ENCODE measurements at regions not wholly inside any gene's neighbourhood (a gene's known extent, or its start where the extent isn't known, plus 50 kb on each side); places are given as distances from the start of the nearest gene placed in this dataset.

- H3K9me3 Mint-ChIP-seq, result peaks cover 13 to 22% of the 10 kb centered on the region in 2 donors
- ATAC-seq (no peak), DNase-seq (ENCODE audit: low spot score in 2 of 2) (no peak)
- no peak overlapping the region for H3K27ac Mint-ChIP-seq
- peaks cover 0 to 5% of the 10 kb centered on the region in 2 donors for H3K36me3 Mint-ChIP-seq
Measured at GRCh38 chr21:17045214-17045853, 467.5 kb upstream of the CXADR start.

DNA sequence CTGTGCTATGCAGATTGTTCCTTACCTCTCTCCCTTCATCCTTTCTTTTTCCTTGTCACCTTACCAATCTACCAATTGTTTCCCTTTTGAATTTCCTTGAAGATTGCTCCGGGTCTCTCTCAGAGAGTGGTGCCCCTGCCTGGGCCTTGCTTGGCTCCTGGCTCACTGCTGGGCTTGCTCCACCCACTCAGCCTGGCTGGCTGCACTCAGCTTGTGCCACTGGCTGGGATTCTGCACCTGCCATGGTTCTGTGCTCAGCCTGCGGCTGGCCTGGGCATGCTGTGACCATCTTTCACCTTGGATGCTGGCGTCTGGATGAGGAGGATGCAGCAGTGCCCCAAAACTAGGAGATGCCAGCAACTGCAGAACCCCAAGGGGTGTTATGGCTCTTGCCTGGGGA is 463.9 kb upstream of the CXADR start:
- ATAC-seq, result no peak
- peaks cover 0 to 5% of the 10 kb centered on the region in 2 donors for H3K36me3 Mint-ChIP-seq
- H3K27ac Mint-ChIP-seq, result no peak overlapping the region
- H3K9me3 Mint-ChIP-seq, result peaks cover 3 to 17% of the 10 kb centered on the region in 2 donors
- DNase-seq (ENCODE audit: low spot score in 2 of 2), result no peak

- peaks cover 0 to 5% of the 10 kb centered on the region in 2 donors for H3K36me3 Mint-ChIP-seq
- no peak for ATAC-seq
- H3K27ac Mint-ChIP-seq, result no peak overlapping the region
- DNase-seq (ENCODE audit: low spot score in 2 of 2), result no peak
- H3K9me3 Mint-ChIP-seq, result peaks cover 3 to 17% of the 10 kb centered on the region in 2 donors
Measured at GRCh38 chr21:17050156-17050555, 462.7 kb upstream of the CXADR start.

GRCh38 chr21:17050646-17051045 is 462.2 kb upstream of the CXADR start:
- H3K27ac Mint-ChIP-seq, result no peak overlapping the region
- peaks cover 3 to 17% of the 10 kb centered on the region in 2 donors for H3K9me3 Mint-ChIP-seq
- ATAC-seq (no peak), DNase-seq (ENCODE audit: low spot score in 2 of 2) (no peak)
- peaks cover 0 to 5% of the 10 kb centered on the region in 2 donors for H3K36me3 Mint-ChIP-seq

DNA sequence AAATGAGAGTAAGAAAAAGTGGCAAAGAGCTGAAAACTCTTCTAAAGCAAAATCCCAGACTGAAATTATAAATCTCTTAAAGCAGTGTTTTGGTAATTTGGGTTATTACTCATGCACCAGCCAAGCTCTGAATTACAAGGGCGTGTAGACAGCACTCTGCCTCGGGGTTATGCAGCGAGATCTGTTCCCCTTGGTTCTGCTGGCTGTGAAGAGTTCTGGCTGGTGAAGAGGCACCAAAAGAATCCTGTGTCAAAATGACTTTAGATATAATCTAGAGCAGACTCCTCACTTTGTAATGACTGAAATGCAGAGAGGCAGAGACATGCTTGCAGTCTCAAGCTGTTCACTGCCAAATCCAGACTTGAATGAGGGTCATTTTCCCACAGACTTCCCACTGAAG is 461.8 kb upstream of the CXADR start:
- Mint-ChIP-seq H3K9me3 (peaks cover 3 to 18% of the 10 kb centered on the region in 2 donors), H3K27ac (no peak overlapping the region), H3K36me3 (peaks cover 0 to 5% of the 10 kb centered on the region in 2 donors)
- DNase-seq (ENCODE audit: low spot score in 2 of 2) (no peak), ATAC-seq (no peak)

DNA sequence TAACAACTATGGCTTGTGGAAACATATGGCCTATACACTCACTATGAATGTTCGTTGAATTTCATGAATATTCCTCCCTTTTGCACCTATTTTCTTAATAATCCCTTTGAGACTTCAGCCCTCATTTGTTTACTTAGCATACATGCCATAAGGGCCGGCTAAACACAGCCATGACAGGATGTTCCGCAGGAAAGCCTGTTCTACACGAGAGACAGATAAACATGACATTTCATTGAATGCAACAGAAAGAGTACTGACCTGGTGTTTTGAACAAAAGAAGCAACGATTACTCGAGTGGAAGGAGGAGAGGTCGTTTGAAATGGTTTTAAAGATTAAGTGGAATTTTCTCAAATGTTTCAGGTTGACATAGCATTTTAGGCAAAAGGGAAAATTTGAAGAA is 459.5 kb upstream of the CXADR start:
- Mint-ChIP-seq H3K36me3 (peaks cover 0 to 10% of the 10 kb centered on the region in 2 donors), H3K9me3 (peaks cover 13 to 21% of the 10 kb centered on the region in 2 donors), H3K27ac (no peak overlapping the region)
- ATAC-seq, result no peak
- DNase-seq (ENCODE audit: low spot score in 2 of 2), result no peak

DNA sequence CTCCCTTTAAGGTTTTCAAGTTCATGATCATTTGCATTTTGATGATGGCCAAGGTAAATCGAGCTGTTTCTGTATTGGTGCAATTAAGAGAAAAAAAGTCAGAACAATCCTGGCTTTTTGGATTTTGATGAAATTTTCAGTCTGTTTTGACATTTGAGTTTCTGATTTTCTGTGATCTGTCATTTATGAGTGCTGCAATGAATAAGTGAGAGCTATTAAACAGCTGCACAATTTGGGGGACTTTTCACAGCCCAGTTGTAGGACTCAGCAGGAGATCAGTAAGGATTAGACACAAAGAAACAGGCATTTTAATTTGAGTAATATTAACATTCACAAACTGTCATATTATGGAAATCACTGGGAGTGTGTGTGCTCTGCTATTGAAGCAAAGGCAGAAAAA is 452.9 kb upstream of the CXADR start:
- DNase-seq (ENCODE audit: low spot score in 2 of 2) (no peak), ATAC-seq (no peak)
- H3K36me3 Mint-ChIP-seq, result peaks cover 0 to 5% of the 10 kb centered on the region in 2 donors
- H3K9me3 Mint-ChIP-seq, result peaks cover 10 to 16% of the 10 kb centered on the region in 2 donors
- no peak overlapping the region for H3K27ac Mint-ChIP-seq

DNA sequence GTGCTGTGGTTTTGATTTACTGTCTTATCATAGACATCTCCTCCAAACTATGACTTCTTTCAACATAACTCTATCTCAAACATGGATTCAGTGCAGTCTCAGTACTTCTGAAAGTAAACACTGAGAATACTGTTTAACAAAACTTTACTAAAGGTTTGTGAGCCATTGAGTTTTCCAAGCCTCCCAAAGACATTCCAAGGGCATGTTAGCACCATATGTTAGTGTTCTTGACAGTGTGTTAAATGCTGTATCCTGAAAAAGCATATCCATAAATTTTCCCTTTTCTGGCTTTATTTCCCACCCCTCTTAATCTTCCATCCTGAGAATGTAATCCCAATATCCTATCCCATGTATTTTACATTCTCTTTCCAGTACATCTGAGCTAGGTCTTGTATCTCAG is 446.8 kb upstream of the CXADR start:
- no peak for DNase-seq (ENCODE audit: low spot score in 2 of 2)
- H3K27ac Mint-ChIP-seq, result no peak overlapping the region
- no peak for ATAC-seq
- H3K9me3 Mint-ChIP-seq, result peaks cover 4 to 11% of the 10 kb centered on the region in 2 donors
- H3K36me3 Mint-ChIP-seq, result no peaks in the 10 kb centered on the region

DNA sequence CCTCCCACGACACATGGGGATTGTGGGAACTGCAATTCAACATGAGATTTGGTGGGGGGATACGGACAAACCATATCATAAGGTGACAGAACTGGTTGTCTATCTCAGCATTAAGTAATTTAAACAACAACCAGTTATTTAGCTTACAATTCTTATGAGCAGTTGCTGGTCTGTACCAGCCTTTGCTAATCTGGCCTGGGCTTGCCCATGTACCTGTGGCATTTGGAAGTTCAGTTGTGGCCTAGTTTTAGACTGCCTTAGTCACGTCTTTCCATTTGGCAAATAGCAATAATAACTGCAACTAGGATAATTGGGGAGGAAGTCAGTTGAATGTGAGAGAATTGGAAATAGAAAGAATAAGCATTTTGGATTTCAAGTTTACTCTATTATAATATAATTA is 441.8 kb upstream of the CXADR start:
- no peak overlapping the region for H3K27ac Mint-ChIP-seq
- no peaks in the 10 kb centered on the region for H3K36me3 Mint-ChIP-seq
- ATAC-seq, result no peak
- DNase-seq (ENCODE audit: low spot score in 2 of 2), result no peak
- peaks cover 18% of the 10 kb centered on the region in 2 donors for H3K9me3 Mint-ChIP-seq

DNA sequence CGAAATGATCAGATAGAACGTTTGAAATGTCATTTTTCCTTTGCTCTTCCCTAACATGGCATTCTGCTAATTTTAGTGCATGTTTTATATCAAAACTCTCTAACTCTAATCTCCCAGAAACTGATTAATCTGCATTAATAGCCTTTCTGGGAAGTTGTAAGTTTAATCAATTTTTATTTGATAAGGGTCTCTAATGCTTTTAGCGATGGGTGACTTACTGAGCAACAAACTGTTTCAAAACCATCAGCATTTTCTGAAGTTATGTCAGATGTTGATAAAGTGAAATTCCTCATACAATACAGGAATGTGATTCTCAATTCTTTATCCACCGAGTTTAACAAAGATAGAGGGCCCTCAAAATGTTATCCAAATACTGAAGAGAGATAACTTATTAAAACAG is 431.6 kb upstream of the CXADR start:
- no peaks in the 10 kb centered on the region for H3K36me3 Mint-ChIP-seq
- DNase-seq (ENCODE audit: low spot score in 2 of 2) (no peak), ATAC-seq (no peak)
- H3K27ac Mint-ChIP-seq, result no peak overlapping the region
- peaks cover 5 to 6% of the 10 kb centered on the region in 2 donors for H3K9me3 Mint-ChIP-seq

DNA sequence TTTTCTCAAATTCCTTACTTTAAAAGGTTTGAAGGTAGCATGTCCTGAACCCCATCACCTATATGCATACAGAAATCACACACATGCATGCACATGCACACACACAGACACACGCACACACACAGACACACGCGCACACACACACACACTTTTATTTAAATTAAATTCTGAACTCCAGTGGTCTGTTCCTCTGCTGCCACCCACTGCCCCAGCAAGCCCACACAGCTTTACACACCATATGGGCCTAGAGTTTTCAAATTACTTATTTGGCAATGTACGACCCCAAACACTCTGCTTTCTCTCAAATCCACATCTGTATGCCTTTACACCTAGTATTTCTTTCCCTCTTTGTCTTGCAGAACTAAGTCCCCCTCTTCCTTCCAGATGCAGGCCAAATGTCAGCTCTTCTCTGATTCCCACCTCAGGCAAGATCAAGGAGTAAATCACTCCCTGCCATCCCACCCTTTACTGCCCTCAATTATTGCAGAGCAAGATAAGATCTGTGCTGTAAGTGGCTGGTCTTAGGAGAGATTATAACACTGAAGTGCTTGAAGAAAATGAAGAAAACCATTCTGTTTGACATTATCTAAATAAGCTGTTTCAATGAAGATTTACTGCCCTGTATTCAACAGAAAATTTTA is 429.9 kb upstream of the CXADR start:
- no peak for DNase-seq (ENCODE audit: low spot score in 2 of 2)
- H3K9me3 Mint-ChIP-seq, result peaks cover 9 to 10% of the 10 kb centered on the region in 2 donors
- ATAC-seq, result no peak
- no peak overlapping the region for H3K27ac Mint-ChIP-seq
- H3K36me3 Mint-ChIP-seq, result no peaks in the 10 kb centered on the region

GRCh38 chr21:17085707-17086106 is 427.1 kb upstream of the CXADR start:
- DNase-seq (ENCODE audit: low spot score in 2 of 2) (no peak), ATAC-seq (no peak)
- Mint-ChIP-seq H3K27ac (no peak overlapping the region), H3K36me3 (peaks cover 0 to 4% of the 10 kb centered on the region in 2 donors), H3K9me3 (peaks cover 13 to 14% of the 10 kb centered on the region in 2 donors)

DNA sequence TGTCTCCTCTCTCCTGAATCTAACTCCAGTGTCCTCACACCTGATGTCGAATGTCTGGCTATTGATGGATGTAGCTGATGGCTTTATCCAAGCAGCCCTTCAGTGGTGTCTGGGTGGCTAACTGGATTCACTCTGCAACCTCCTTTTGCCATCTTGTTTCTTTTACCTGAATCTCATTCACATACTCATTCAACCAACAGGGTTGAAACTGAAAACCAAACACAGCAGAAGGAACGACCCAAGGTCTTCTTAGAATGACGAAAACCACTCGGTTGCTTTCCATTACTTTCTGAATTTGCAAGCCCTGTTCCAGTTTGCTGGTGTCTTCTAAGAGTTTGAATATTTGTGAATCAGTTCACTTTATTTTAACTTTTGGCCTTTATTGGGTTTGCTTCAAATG is 424.3 kb upstream of the CXADR start:
- no peak for DNase-seq (ENCODE audit: low spot score in 2 of 2)
- H3K36me3 Mint-ChIP-seq, result peaks cover 0 to 4% of the 10 kb centered on the region in 2 donors

GRCh38 chr21:17089091-17089491 is 423.8 kb upstream of the CXADR start:
- Mint-ChIP-seq H3K36me3 (peaks cover 0 to 4% of the 10 kb centered on the region in 2 donors), H3K27ac (no peak overlapping the region)
- ATAC-seq, result no peak

More for the DNA sequence above, 424.3 kb upstream of the CXADR start:
- H3K27ac Mint-ChIP-seq, result no peak overlapping the region
- peaks cover 8% of the 10 kb centered on the region in 2 donors for H3K9me3 Mint-ChIP-seq
- ATAC-seq, result no peak

DNA sequence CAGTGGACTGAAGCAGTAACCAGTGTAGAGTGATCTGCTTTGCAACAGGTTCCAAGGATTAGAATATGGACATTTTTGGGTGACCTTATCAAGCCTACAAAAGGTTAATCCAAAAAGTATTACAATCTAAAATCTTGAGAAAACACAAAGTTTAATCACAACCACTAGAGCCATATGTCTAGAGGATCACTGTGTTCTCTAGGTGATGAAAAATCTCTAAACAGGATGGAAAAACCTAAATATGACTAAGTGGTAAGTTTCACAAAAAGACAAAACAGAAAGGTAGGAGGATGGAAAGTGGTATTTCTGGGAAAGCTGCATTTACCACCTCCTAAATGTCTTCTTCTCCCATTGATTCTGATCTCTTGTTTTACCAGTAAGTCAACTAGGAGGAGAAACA is 411.1 kb upstream of the CXADR start:
- no peak for ATAC-seq
- DNase-seq (ENCODE audit: low spot score in 2 of 2), result no peak
- no peak overlapping the region for H3K27ac Mint-ChIP-seq
- H3K9me3 Mint-ChIP-seq, result peaks cover 24 to 25% of the 10 kb centered on the region in 2 donors
- H3K36me3 Mint-ChIP-seq, result peaks cover 0 to 5% of the 10 kb centered on the region in 2 donors

More at GRCh38 chr21:17089091-17089491, 423.8 kb upstream of the CXADR start:
- no peak for DNase-seq (ENCODE audit: low spot score in 2 of 2)
- peaks cover 8% of the 10 kb centered on the region in 2 donors for H3K9me3 Mint-ChIP-seq

- no peaks in the 10 kb centered on the region for H3K36me3 Mint-ChIP-seq
- ATAC-seq (no peak), DNase-seq (ENCODE audit: low spot score in 2 of 2) (no peak)
- no peak overlapping the region for H3K27ac Mint-ChIP-seq
- peaks cover 22 to 37% of the 10 kb centered on the region in 2 donors for H3K9me3 Mint-ChIP-seq
Measured at GRCh38 chr21:17105932-17106331, 406.9 kb upstream of the CXADR start.

DNA sequence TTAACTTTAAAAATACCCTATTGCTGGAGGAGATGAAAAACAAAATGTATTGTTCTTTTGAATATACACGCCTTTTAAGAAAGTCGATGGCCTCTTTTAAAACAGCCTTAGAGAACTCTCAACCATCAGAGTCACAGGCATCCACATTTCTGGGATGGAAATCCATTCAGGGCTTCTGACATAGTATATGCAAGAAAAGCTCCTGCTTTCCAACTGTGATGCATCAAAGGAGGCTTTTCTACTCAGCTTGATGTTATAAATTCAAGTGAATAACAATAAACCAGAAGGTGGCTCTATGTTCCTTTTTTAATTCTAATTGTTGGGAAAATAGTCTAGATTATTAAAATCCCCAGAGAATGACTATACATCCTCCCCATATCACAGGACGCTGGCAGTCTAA is 398.8 kb upstream of the CXADR start:
- Mint-ChIP-seq H3K36me3 (no peaks in the 10 kb centered on the region), H3K9me3 (peaks cover 15 to 25% of the 10 kb centered on the region in 2 donors), H3K27ac (no peak overlapping the region)
- no peak for DNase-seq (ENCODE audit: low spot score in 2 of 2)
- no peak for ATAC-seq
